Epithelial cell of proximal tubule (primary cell): ENCODE measurements at regions not wholly inside any gene's neighbourhood (a gene's known extent, or its start where the extent isn't known, plus 50 kb on each side); places are given as distances from the start of the nearest gene placed in this dataset.
"Not testable (repeated sequence)": the region's sequence is repeated elsewhere in the genome, so short reads cannot be mapped to it uniquely, and the experiment has no call there.

ENCODE experiments used
- DNase-seq: peaks from one replicate; pipeline ENCODE4 v3.0.0-alpha.2; 2011; ENCODE audit warnings: low read depth
- H3K4me3 ChIP-seq: 2 replicates; pipeline ENCODE4 v1.5.1; 2011; ENCODE audit warnings: low read depth, mild to moderate bottlenecking, low read length
- TF ChIP-seq, protein P1 (sequence below): conservative IDR thresholded peaks from 2 replicates; pipeline ENCODE4 v1.5.1; 2012; ENCODE audit warnings: low read depth, mild to moderate bottlenecking, low read length

DNA sequence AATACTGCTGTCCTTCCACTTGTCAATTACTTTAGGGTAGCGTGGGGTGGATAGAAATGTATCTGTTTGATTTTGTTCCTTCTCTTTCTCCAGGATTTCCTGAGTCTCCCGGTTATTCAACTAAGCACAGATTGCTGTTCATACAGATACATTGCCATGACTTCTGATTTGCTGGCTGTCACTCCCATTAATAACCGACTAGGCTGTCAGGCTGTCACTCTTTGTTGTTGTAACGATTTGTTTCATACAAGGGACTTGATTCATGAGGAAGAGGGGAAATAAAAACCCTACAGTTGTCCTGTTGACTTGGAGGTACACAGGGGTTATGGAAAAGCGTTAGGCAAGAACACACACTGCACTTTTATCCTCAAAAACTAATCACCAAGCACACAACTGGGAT, 302.7 kb upstream of the SMIM21 start:
- TF ChIP-seq, protein P1, sequence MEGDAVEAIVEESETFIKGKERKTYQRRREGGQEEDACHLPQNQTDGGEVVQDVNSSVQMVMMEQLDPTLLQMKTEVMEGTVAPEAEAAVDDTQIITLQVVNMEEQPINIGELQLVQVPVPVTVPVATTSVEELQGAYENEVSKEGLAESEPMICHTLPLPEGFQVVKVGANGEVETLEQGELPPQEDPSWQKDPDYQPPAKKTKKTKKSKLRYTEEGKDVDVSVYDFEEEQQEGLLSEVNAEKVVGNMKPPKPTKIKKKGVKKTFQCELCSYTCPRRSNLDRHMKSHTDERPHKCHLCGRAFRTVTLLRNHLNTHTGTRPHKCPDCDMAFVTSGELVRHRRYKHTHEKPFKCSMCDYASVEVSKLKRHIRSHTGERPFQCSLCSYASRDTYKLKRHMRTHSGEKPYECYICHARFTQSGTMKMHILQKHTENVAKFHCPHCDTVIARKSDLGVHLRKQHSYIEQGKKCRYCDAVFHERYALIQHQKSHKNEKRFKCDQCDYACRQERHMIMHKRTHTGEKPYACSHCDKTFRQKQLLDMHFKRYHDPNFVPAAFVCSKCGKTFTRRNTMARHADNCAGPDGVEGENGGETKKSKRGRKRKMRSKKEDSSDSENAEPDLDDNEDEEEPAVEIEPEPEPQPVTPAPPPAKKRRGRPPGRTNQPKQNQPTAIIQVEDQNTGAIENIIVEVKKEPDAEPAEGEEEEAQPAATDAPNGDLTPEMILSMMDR: no peak
- no peak for DNase-seq
- H3K4me3 ChIP-seq: no peak overlapping the region

DNA sequence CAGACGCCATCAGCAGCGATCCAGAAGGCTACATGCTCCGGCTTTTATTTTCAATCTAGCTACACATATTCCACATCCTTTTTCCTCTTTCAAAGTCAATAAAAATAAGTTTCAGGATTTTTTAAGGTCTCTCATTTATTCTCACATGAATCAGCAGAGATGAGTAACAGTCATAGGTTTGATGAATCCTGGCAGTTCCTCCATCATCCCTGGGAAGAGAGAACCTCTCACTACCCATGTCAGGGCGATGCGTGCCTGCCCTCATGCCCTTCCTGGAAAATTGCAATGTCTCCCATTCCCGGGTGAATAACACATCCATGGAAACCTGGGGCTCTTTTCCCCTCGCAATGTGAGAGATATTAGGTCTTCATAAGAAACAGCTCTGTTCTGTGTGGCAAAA, 301.1 kb upstream of the SMIM21 start:
- no peak overlapping the region for H3K4me3 ChIP-seq
- TF ChIP-seq, protein P1: no peak
- no peak for DNase-seq

DNA sequence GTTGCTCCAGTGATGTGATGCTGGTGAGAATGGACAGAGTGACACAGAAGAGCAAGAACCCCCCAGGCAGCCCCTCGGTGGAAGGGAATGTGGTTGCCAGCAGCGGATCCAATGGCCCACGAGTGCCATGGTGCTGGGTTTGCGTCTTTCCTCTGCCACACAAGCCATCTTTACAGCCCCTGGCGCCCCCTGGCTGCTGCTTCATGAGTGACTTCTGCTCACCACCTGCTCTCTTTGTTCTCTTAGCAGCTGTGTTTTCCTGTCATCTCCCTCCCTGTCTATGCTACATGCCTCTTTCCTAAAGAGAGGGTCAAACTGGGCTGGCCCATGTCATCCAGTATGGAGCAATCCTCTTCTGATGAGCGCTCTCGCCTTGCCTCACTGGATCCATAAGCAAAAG, 300.0 kb upstream of the SMIM21 start:
- TF ChIP-seq, protein P1: peak; percentile 59
- no peak for DNase-seq
- H3K4me3 ChIP-seq: no peak overlapping the region

GRCh38 chr18:75723521-75724340, 296.2 kb upstream of the SMIM21 start:
- H3K4me3 ChIP-seq: no peak overlapping the region
- TF ChIP-seq, protein P1: no peak
- no peak for DNase-seq

DNA sequence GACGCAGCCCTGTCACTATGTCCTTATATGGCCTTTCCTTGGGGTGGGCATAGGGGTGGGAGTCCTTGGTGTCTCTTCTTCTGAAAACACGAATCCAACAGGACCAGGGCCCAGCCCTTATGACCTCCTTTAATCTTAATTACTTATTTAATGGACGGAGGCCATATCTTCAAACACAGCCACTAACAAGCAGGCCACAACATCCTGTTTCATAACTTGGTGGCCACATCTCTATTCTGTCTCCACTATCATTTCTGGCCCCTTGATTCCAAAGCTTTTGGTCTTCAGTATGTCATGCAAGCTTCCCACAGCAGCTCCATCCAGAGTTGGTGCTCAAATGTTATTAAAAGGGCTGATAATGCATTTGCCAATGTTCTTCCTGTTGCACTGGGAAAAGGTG, 287.3 kb upstream of the SMIM21 start:
- H3K4me3 ChIP-seq: no peak overlapping the region
- DNase-seq: no peak
- TF ChIP-seq, protein P1: no peak

- not testable (repeated sequence) for H3K4me3 ChIP-seq, DNase-seq
Observed at GRCh38 chr18:75712124-75712867, 284.8 kb upstream of the SMIM21 start.

DNA sequence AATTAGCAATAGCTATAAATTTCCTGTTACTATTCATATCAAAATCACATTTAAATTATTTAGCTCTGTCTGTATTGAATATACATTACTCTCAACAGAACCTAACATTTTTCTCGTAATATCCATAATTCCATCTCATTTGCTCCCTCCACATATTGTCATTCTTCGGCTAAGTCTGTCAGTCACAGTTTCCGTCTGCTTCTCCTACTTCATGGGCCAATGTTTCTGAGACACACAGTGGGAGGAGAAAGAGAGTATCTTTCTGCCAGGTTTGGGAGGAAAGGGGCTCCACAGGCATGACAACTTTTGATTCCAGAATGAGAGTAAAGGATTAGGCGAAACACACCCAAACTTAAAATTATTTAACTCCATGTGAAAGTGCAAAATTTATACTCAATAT, 273.1 kb upstream of the SMIM21 start:
- TF ChIP-seq, protein P1: no peak
- DNase-seq: no peak
- H3K4me3 ChIP-seq: no peak overlapping the region
